ENCODE measurements at regions not wholly inside any gene's neighbourhood (a gene's known extent, or its start where the extent isn't known, plus 50 kb on each side); places are given as distances from the start of the nearest gene placed in this dataset.

- ATAC-seq (peak; percentile 83 to 94 (median 85)), DNase-seq (peak; percentile 36 to 85 (median 72))
- peaks cover 0 to 3% of the 10 kb centered on the region in 2 donors for H3K27me3 ChIP-seq
- H3K9me3 ChIP-seq: no peaks in the 10 kb centered on the region
- H3K27ac ChIP-seq: peak overlapping the region in 2 of 3 donors; percentile 27 to 37
- TF ChIP-seq POLR2A (IDR thresholded peaks at IDR 0.05): no peak
- TF ChIP-seq CTCF (IDR thresholded peaks at IDR 0.05): no peak
- H3K36me3 ChIP-seq: no peaks in the 10 kb centered on the region
- no peak overlapping the region for H3K4me3 ChIP-seq
- WGBS (ENCODE audit: insufficient coverage, low coverage, low lambda C conversion rate, missing lambda C conversion rate): 8% methylated on average over 4 of the region's 5 CpGs
- intact Hi-C loops (cut with DNase I): no loop called here
- H3K4me1 ChIP-seq: peaks cover 0 to 11% (median 4%) of the 10 kb centered on the region in 4 donors
Measured at GRCh38 chrX:110421500-110422455, 63.1 kb downstream of the RTL9 start.

DNA sequence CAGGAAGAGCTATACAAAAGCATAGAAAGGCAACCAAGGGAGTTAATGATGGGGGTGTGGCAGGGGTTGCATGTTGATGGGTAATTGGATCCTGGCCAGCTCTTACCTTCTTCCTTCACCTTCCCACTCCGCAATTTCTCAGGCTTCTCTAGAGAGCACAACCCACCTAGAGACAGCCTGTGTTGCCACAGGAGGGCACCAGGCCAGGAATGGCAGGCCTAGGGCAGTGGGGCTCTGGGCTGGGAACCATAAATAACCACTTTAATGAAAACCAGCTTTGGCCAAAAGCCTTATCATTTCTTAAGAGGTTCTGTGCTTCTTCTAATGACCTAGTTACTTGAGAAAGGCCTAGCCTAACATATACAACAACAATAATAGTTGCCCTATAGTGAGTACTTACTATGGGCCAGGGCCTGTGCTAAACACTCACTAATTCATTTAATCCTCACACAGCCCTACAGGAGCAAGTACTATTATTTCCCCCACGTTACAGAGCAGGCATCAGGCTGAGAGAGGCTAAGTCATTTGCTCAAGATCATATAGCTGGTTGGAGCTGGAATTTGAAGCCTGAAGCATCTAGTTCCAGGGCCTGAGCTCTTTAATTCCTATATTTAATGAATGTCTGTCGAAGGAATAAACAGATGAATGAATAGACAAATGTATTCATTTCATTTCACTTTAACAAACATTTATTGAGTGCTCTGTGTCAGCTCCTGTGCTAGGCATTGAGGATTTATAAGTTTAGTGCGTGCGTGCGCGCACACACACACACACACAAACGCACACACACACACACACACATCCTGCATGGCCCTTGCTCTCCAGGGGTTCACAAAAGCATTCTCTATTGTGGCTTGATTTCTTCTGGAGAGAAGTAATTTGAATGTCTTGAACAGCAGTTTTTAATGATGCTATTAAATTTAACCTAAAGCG is 66.8 kb downstream of the RTL9 start:
- no peaks in the 10 kb centered on the region for H3K27me3 ChIP-seq
- H3K36me3 ChIP-seq: no peaks in the 10 kb centered on the region
- peaks cover 0 to 11% (median 4%) of the 10 kb centered on the region in 4 donors for H3K4me1 ChIP-seq
- H3K9me3 ChIP-seq: no peaks in the 10 kb centered on the region
- no peak for DNase-seq
- no peak for TF ChIP-seq POLR2A (IDR thresholded peaks at IDR 0.05)
- no peak for TF ChIP-seq CTCF (IDR thresholded peaks at IDR 0.05)
- 72% methylated on average over 9 of the region's 9 CpGs for WGBS (ENCODE audit: insufficient coverage, low coverage, low lambda C conversion rate, missing lambda C conversion rate)
- no peak for ATAC-seq
- H3K4me3 ChIP-seq: no peak overlapping the region
- intact Hi-C loops (cut with DNase I): no loop called here
- no peak overlapping the region for H3K27ac ChIP-seq

- no peak for ATAC-seq
- TF ChIP-seq CTCF (IDR thresholded peaks at IDR 0.05): no peak
- no peak for TF ChIP-seq POLR2A (IDR thresholded peaks at IDR 0.05)
- Histone ChIP-seq H3K4me3 (no peak overlapping the region), H3K27ac (no peak overlapping the region), H3K36me3 (no peaks in the 10 kb centered on the region), H3K9me3 (no peaks in the 10 kb centered on the region), H3K4me1 (peaks cover 0 to 8% (median 4%) of the 10 kb centered on the region in 4 donors), H3K27me3 (no peaks in the 10 kb centered on the region)
- no peak for DNase-seq
- intact Hi-C loops (cut with DNase I): no loop called here
- 75% methylated on average over 6 of the region's 6 CpGs for WGBS (ENCODE audit: insufficient coverage, low coverage, low lambda C conversion rate, missing lambda C conversion rate)
Measured at GRCh38 chrX:110426155-110426504, 67.5 kb downstream of the RTL9 start.

DNA sequence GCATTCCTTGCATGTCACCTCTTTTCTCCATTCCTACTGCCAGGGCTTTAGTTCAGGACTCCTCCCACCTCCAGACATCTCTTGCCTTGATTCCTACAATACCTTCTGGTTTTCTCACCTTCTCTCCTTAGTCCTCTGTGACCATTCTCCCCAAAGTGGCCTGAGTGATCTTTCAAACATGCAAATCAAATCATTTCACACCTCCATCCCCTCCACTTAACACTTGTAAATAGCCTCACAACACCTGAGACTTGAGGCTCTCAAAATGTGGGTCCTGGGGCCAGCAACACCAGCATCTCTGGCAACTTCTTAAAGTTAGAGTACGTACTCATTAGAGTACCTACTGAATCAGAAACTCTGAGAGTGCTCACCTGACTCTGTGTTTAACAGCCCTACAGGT is 68.4 kb downstream of the RTL9 start:
- Histone ChIP-seq H3K4me3 (no peak overlapping the region), H3K27me3 (no peaks in the 10 kb centered on the region), H3K9me3 (no peaks in the 10 kb centered on the region), H3K4me1 (peaks cover 0 to 1% (median 0%) of the 10 kb centered on the region in 4 donors), H3K27ac (no peak overlapping the region), H3K36me3 (no peaks in the 10 kb centered on the region)
- intact Hi-C loops (cut with DNase I): no loop called here
- WGBS (ENCODE audit: insufficient coverage, low coverage, low lambda C conversion rate, missing lambda C conversion rate): 25% methylated on average over 1 of the region's 1 CpG
- ATAC-seq (no peak), DNase-seq (no peak)
- TF ChIP-seq CTCF (IDR thresholded peaks at IDR 0.05) (no peak), POLR2A (IDR thresholded peaks at IDR 0.05) (no peak)

Measured in right lobe of liver (tissue), 6 donors.